Fibroblast of lung (primary cell): ENCODE measurements at regions not wholly inside any gene's neighbourhood (a gene's known extent, or its start where the extent isn't known, plus 50 kb on each side); places are given as distances from the start of the nearest gene placed in this dataset.

ENCODE experiments used
- CTCF ChIP-seq, 2 donors: IDR thresholded peaks in 1 of 2; conservative IDR thresholded peaks in 1 of 2; 1 replicate in 1 of 2; 2 replicates in 1 of 2; pipeline ENCODE4 v1.5.1; 2011 to 2012; ENCODE audit warnings: low read length in 2 of 2, control low read depth in 1 of 2, inconsistent platforms in 1 of 2, low read depth in 1 of 2, mild to moderate bottlenecking in 1 of 2
- EZH2 ChIP-seq: IDR thresholded peaks from 2 replicates; pipeline ENCODE4 v1.5.1; 2012; ENCODE audit warnings: low read length, control low read depth, mild to moderate bottlenecking; ENCODE audit errors: missing control alignments

- TF ChIP-seq CTCF (conservative IDR thresholded peaks at IDR 0.05 in 1 of 2, IDR thresholded peaks at IDR 0.05 in 1 of 2; ENCODE audit: low read depth in 1 of 2, low read length in 2 of 2) (no peak), EZH2 (no peak)
Measured at GRCh38 chr22:49300241-49300640, 527.4 kb downstream of the BRD1 start.
